Esophagus squamous epithelium (tissue), 5 donors: ENCODE measurements at regions not wholly inside any gene's neighbourhood (a gene's known extent, or its start where the extent isn't known, plus 50 kb on each side); places are given as distances from the start of the nearest gene placed in this dataset.
"Not testable (repeated sequence)": the region's sequence is repeated elsewhere in the genome, so short reads cannot be mapped to it uniquely, and the experiment has no call there.

Experiments used
- DNase-seq: peaks from one replicate; lab custom pipeline; 2025; lab: John Stamatoyannopoulos, UW
- H3K27ac ChIP-seq, 4 donors: fragments of 200-600 bp; sonication (generic); one replicate each; pipeline ENCODE4 v1.5.1; 2016 to 2019; ENCODE audit warnings: mild to moderate bottlenecking in 1 of 4
- H3K27me3 ChIP-seq, 4 donors: fragments of 200-600 bp; sonication (generic); 1 replicate in 3 of 4; 2 replicates in 1 of 4; pipeline versions ENCODE4 v1.5.1 to v1.6.0; 2017 to 2021; ENCODE audit warnings: antibody characterized with exemption in 1 of 4
- H3K36me3 ChIP-seq, 3 donors: fragments of 200-600 bp; sonication (generic); one replicate each; pipeline ENCODE4 v1.5.1; 2016 to 2019
- H3K4me1 ChIP-seq, 3 donors: fragments of 200-600 bp; sonication (generic); one replicate each; pipeline ENCODE4 v1.5.1; 2017 to 2019
- H3K4me3 ChIP-seq, 4 donors: fragments of 200-600 bp; sonication (generic); 1 replicate in 3 of 4; 2 replicates in 1 of 4; pipeline ENCODE4 v1.5.1; 2016 to 2019; ENCODE audit warnings: mild to moderate bottlenecking in 2 of 4, moderate library complexity in 1 of 4
- H3K9me3 ChIP-seq, 3 donors: fragments of 200-600 bp; sonication (generic); one replicate each; pipeline ENCODE4 v1.5.1; 2016 to 2019
- POLR2A ChIP-seq, 4 donors: fragments of 450-650 bp; IDR thresholded peaks; one replicate each; pipeline ENCODE4 v1.6.1; 2017; ENCODE audit warnings: antibody characterized with exemption in 4 of 4, mild to moderate bottlenecking in 4 of 4, moderate library complexity in 3 of 4
- WGBS, 2 donors: methylation state at CpG; one replicate each; pipeline ENCODE4 v1.1.5; 2018; 5-methylcytosine and 5-hydroxymethylcytosine counted together
- intact Hi-C: fragments of 100-400 bp; cut with DNase I; formaldehyde crosslinking; loops from one replicate; pipeline ENCODE4 v1.15.0; 2022
- TF ChIP-seq, protein P1 (sequence below), 6 experiments: fragments of 450-650 bp in 4 of 6; fragments of 200-600 bp in 2 of 6; sonication (generic) in 2 of 6; IDR thresholded peaks; one replicate each; pipeline ENCODE4 v1.5.1; 2016 to 2019; ENCODE audit warnings: antibody characterized with exemption in 6 of 6, mild to moderate bottlenecking in 4 of 6, moderate library complexity in 4 of 6
- donor health status: DM: yes; HTN: yes; CAD: no.

DNA sequence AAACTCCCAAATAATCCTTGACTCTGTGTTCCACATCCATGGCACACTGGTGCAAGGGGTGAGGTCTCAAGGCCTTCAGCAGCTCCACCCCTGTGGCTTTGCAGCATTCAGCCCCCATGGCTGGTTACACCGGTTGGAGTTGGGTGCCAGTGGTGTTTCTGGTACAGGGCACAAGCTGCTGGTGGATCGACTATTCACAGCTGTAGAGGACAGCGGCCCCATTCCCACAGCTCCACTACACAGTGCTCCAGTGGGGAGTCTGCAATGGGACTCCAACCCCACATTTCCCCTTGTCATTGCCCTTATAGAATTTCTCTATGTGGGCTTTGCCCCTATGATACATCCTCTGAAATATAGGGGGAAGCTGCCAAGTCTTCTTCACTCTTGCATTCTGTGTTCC is 64.3 kb upstream of the SGO1 start:
- intact Hi-C loops: no loop called here
- Histone ChIP-seq H3K9me3 (no peaks in the 10 kb centered on the region), H3K4me3 (no peak overlapping the region), H3K4me1 (no peaks in the 10 kb centered on the region), H3K27ac (no peak overlapping the region), H3K36me3 (no peaks in the 10 kb centered on the region), H3K27me3 (no peaks in the 10 kb centered on the region)
- TF ChIP-seq, protein P1, sequence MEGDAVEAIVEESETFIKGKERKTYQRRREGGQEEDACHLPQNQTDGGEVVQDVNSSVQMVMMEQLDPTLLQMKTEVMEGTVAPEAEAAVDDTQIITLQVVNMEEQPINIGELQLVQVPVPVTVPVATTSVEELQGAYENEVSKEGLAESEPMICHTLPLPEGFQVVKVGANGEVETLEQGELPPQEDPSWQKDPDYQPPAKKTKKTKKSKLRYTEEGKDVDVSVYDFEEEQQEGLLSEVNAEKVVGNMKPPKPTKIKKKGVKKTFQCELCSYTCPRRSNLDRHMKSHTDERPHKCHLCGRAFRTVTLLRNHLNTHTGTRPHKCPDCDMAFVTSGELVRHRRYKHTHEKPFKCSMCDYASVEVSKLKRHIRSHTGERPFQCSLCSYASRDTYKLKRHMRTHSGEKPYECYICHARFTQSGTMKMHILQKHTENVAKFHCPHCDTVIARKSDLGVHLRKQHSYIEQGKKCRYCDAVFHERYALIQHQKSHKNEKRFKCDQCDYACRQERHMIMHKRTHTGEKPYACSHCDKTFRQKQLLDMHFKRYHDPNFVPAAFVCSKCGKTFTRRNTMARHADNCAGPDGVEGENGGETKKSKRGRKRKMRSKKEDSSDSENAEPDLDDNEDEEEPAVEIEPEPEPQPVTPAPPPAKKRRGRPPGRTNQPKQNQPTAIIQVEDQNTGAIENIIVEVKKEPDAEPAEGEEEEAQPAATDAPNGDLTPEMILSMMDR (IDR thresholded peaks at IDR 0.05): no peak
- TF ChIP-seq POLR2A (IDR thresholded peaks at IDR 0.05): no peak
- no peak for DNase-seq
- 92% methylated on average over 3 of the region's 3 CpGs; no CpG with 5 or more reads in 1 of the 2 donors for WGBS, 2 donors

DNA sequence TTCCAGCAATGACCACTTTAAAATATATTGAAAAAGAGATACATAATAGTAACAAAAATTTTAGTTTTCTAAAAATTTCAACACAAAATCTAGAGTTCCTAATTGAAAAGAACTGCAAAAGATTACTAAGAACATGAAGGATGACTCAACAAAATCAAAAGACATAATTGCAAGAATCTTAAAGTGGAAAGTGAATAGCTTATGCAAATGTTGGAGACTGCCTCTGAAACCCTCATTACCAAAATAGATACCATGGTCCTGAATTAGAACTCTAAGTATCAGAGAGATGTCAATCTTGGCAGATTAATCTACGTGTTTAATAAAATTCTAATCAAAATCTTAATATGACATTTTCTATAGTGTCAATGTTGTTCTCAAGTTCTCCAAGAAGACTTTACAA is 60.7 kb upstream of the SGO1 start:
- no peak overlapping the region for H3K4me3 ChIP-seq
- TF ChIP-seq, protein P1 (IDR thresholded peaks at IDR 0.05): no peak
- TF ChIP-seq POLR2A (IDR thresholded peaks at IDR 0.05): no peak

DNA sequence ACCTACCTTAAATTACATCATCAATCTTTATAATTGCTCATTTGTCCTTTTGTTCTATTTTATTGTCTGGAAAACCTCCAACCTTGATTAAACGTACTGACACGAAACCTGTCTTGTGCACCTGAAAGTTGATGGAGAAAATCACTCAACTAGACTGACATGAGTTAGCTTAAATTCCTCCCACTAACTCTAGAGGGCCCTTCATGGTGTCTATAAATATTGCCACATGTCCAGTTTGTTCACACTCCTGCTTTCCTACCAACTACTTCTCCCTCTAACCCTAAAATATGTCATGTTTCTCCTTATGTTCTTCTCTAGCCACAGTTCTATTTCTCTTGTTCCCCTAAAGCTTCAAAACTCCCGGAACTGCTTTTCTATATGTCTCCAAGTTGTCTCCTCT is 59.8 kb upstream of the SGO1 start:
- 69 to 81% methylated on average over 3 of the region's 3 CpGs for WGBS, 2 donors
- H3K27ac ChIP-seq: no peak overlapping the region
- intact Hi-C loops: no loop called here

More for the DNA sequence above, 60.7 kb upstream of the SGO1 start:
- Histone ChIP-seq H3K27me3 (no peaks in the 10 kb centered on the region), H3K4me1 (no peaks in the 10 kb centered on the region), H3K36me3 (no peaks in the 10 kb centered on the region), H3K27ac (no peak overlapping the region), H3K9me3 (no peaks in the 10 kb centered on the region)
- no peak for DNase-seq
- WGBS, 2 donors: 48 to 88% methylated on average over 1 of the region's 1 CpG
- intact Hi-C loops: no loop called here

DNA sequence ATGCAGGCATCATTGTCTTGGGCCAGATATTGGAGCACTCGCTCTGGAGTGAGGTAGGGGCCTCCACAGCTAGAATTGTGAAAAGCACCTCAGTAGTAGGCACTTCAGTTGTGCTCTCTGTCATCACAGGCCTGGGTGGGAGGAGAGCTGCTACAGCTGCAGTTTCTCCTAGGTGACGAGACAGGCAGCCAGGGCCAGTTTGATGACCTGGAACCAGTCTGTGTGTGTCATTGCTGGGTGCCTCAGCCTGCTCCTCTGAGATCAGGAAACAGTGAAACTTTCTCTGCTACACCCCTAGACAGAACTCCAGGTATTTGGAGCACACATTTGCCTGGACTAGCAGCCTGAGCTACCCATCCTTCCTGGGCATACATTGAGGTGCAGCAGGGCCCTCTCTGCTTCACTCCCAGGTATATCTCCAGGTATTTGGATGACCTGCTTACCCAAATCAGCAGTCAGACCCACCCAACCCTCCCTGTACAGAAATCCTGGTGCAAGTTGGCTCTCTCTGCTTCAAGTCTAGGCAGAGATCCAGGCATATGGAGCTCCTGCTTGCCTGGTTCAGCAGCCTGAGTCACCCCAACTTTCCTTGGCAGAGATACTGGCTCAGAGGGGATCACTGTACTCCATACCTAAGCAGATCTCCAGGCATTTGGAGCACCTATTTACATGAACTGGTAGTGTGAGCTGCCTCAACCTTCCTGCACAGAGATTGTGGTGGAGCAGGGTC is 54.3 kb upstream of the SGO1 start:
- no peaks in the 10 kb centered on the region for H3K36me3 ChIP-seq
- peak overlapping the region; percentile 5 to 58 (median 48) for H3K27ac ChIP-seq
- H3K27me3 ChIP-seq: no peaks in the 10 kb centered on the region
- no peaks in the 10 kb centered on the region for H3K9me3 ChIP-seq
- TF ChIP-seq, protein P1 (IDR thresholded peaks at IDR 0.05): no peak
- TF ChIP-seq POLR2A (IDR thresholded peaks at IDR 0.05): no peak
- peaks cover 0 to 15% (median 0%) of the 10 kb centered on the region in 3 donors for H3K4me1 ChIP-seq
- H3K4me3 ChIP-seq: no peak overlapping the region
- no peak for DNase-seq
- 60 to 63% methylated on average over 1 to 2 of the region's 2 CpGs for WGBS, 2 donors
- intact Hi-C loops: no loop called here

More for the DNA sequence above, 59.8 kb upstream of the SGO1 start:
- Histone ChIP-seq H3K27me3 (no peaks in the 10 kb centered on the region), H3K4me3 (no peak overlapping the region), H3K9me3 (no peaks in the 10 kb centered on the region), H3K36me3 (no peaks in the 10 kb centered on the region), H3K4me1 (peaks cover 0 to 4% (median 0%) of the 10 kb centered on the region in 3 donors)
- DNase-seq: no peak
- no peak for TF ChIP-seq POLR2A (IDR thresholded peaks at IDR 0.05)
- TF ChIP-seq, protein P1 (IDR thresholded peaks at IDR 0.05): no peak

DNA sequence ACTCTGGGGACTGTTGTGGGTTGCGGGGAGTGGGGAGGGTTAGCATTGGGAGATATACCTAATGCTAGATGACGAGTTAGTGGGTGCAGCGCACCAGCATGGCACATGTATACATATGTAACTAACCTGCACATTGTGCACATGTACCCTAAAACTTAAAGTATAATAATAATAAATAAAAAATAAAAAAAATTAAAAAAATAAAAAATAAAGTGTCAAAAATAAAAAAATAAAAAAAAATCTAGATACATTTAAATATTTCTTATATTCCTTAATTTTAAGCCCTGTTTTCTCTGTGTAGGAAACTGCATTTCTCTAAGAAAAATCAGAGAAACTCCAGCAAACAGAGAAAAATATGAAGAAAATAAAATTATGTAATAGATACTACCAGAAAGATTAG is 52.2 kb upstream of the SGO1 start:
- H3K27me3 ChIP-seq, DNase-seq, H3K27ac ChIP-seq, H3K9me3 ChIP-seq, H3K36me3 ChIP-seq, intact Hi-C loops, H3K4me3 ChIP-seq: not testable (repeated sequence)
- WGBS, 2 donors: 83 to 90% methylated on average over 2 to 3 of the region's 3 CpGs
- peaks cover 0 to 15% (median 0%) of the 10 kb centered on the region in 3 donors for H3K4me1 ChIP-seq
